ENCODE measurements at regions not wholly inside any gene's neighbourhood (a gene's known extent, or its start where the extent isn't known, plus 50 kb on each side); places are given as distances from the start of the nearest gene placed in this dataset.

- Histone ChIP-seq H3K27me3 (no peaks in the 10 kb centered on the region), H3K36me3 (no peaks in the 10 kb centered on the region), H3K4me3 (no peak overlapping the region), H3K4me1 (ENCODE audit: insufficient read depth) (no peaks in the 10 kb centered on the region), H3K9me3 (no peaks in the 10 kb centered on the region), H3K27ac (no peak overlapping the region)
- intact Hi-C loops (cut with DNase I): no loop called here
- no peak for DNase-seq
- TF ChIP-seq POLR2A (IDR thresholded peaks at IDR 0.05) (no peak), CTCF (IDR thresholded peaks at IDR 0.05) (no peak), EP300 (IDR thresholded peaks at IDR 0.05) (no peak)
These were observed 1305.3 kb upstream of the CELF2 start for GRCh38 chr10:9712393-9712792.

GRCh38 chr10:9719246-9719645 lies 1298.4 kb upstream of the CELF2 start:
- H3K9me3 ChIP-seq: no peaks in the 10 kb centered on the region
- intact Hi-C loops (cut with DNase I): no loop called here
- no peak for DNase-seq
- no peak overlapping the region for H3K4me3 ChIP-seq
- H3K27ac ChIP-seq: no peak overlapping the region
- TF ChIP-seq EP300 (IDR thresholded peaks at IDR 0.05): no peak
- no peak for TF ChIP-seq CTCF (IDR thresholded peaks at IDR 0.05)
- TF ChIP-seq POLR2A (IDR thresholded peaks at IDR 0.05): no peak
- whole genome bisulfite sequencing, 3 donors: 61 to 78% (median 63%) methylated on average over 2 of the region's 2 CpGs
- H3K27me3 ChIP-seq: no peaks in the 10 kb centered on the region
- no peaks in the 10 kb centered on the region for H3K4me1 ChIP-seq (ENCODE audit: insufficient read depth)
- no peaks in the 10 kb centered on the region for H3K36me3 ChIP-seq

- H3K4me3 ChIP-seq: no peak overlapping the region
- intact Hi-C loops (cut with DNase I): no loop called here
- no peaks in the 10 kb centered on the region for H3K27me3 ChIP-seq
- H3K4me1 ChIP-seq (ENCODE audit: insufficient read depth): no peaks in the 10 kb centered on the region
- H3K9me3 ChIP-seq: no peaks in the 10 kb centered on the region
- no peak overlapping the region for H3K27ac ChIP-seq
- TF ChIP-seq CTCF (IDR thresholded peaks at IDR 0.05) (no peak), POLR2A (IDR thresholded peaks at IDR 0.05) (no peak), EP300 (IDR thresholded peaks at IDR 0.05) (no peak)
- 56 to 69% (median 64%) methylated on average over 1 of the region's 1 CpG for WGBS, 3 donors
- H3K36me3 ChIP-seq: no peaks in the 10 kb centered on the region
- DNase-seq: no peak
These were observed 1283.9 kb upstream of the CELF2 start for GRCh38 chr10:9733766-9734165.

- Histone ChIP-seq H3K4me1 (ENCODE audit: insufficient read depth) (no peaks in the 10 kb centered on the region), H3K4me3 (no peak overlapping the region), H3K9me3 (no peaks in the 10 kb centered on the region), H3K27ac (no peak overlapping the region), H3K27me3 (no peaks in the 10 kb centered on the region), H3K36me3 (no peaks in the 10 kb centered on the region)
- intact Hi-C loops (cut with DNase I): no loop called here
- 73 to 85% (median 76%) methylated on average over 5 of the region's 5 CpGs for WGBS, 3 donors
- TF ChIP-seq CTCF (IDR thresholded peaks at IDR 0.05): no peak
- no peak for TF ChIP-seq EP300 (IDR thresholded peaks at IDR 0.05)
- TF ChIP-seq POLR2A (IDR thresholded peaks at IDR 0.05): no peak
- no peak for DNase-seq
These were observed 1283.5 kb upstream of the CELF2 start for GRCh38 chr10:9734218-9734617.

- Histone ChIP-seq H3K36me3 (no peaks in the 10 kb centered on the region), H3K9me3 (no peaks in the 10 kb centered on the region), H3K4me1 (ENCODE audit: insufficient read depth) (no peaks in the 10 kb centered on the region), H3K27ac (no peak overlapping the region), H3K4me3 (no peak overlapping the region), H3K27me3 (no peaks in the 10 kb centered on the region)
- intact Hi-C loops (cut with DNase I): no loop called here
- DNase-seq: no peak
- WGBS, 3 donors: 84 to 95% (median 87%) methylated on average over 2 of the region's 2 CpGs
- TF ChIP-seq EP300 (IDR thresholded peaks at IDR 0.05) (no peak), POLR2A (IDR thresholded peaks at IDR 0.05) (no peak), CTCF (IDR thresholded peaks at IDR 0.05) (no peak)
These were observed 1281.9 kb upstream of the CELF2 start for GRCh38 chr10:9735731-9736130.
